GM12891 (cell line): ENCODE measurements at regions not wholly inside any gene's neighbourhood (a gene's known extent, or its start where the extent isn't known, plus 50 kb on each side); places are given as distances from the start of the nearest gene placed in this dataset.
A peak's percentile ranks its signal among the peaks of the same experiment; 100 is the strongest.

Source experiments
- DNase-seq: peaks from one replicate; pipeline ENCODE4 v3.0.0; 2011; ENCODE audit warnings: low spot score; ENCODE audit not compliant: insufficient read length
- FAIRE-seq: peaks from 2 replicates; lab custom pipeline; 2011; peaks lifted over from hg19 to GRCh38; lab: Jason Lieb, UNC
- PAX5 ChIP-seq: IDR thresholded peaks from 2 replicates; pipeline ENCODE4 v1.6.1; 2011; ENCODE audit warnings: low read length, moderate library complexity, mild to moderate bottlenecking; ENCODE audit not compliant: insufficient read depth, severe bottlenecking
- POLR2A ChIP-seq: IDR thresholded peaks from 2 replicates; pipeline ENCODE4 v1.6.1; 2011; ENCODE audit warnings: low read depth, low read length, control low read depth
- POLR2AphosphoS5 ChIP-seq: IDR thresholded peaks from 2 replicates; pipeline ENCODE4 v1.6.1; 2011; ENCODE audit warnings: low read depth, low read length, control low read depth
- POU2F2 ChIP-seq: IDR thresholded peaks from 2 replicates; pipeline ENCODE4 v1.6.1; 2011; ENCODE audit warnings: low read depth, mild to moderate bottlenecking, control low read depth, low read length, moderate library complexity
- SPI1 ChIP-seq: IDR thresholded peaks from 2 replicates; pipeline ENCODE4 v1.6.1; 2011; ENCODE audit warnings: low read depth, low read length, control low read depth
- TAF1 ChIP-seq: IDR thresholded peaks from 2 replicates; pipeline ENCODE4 v1.6.1; 2011; ENCODE audit warnings: low read depth, low read length, control low read depth

GRCh38 chr2:175442441-175442840, 260.9 kb upstream of the ATP5MC3 start:
- DNase-seq = no peak
- TF ChIP-seq PAX5 (no peak), SPI1 (no peak), POLR2A (no peak), POU2F2 (no peak), TAF1 (no peak), POLR2AphosphoS5 (no peak)
- FAIRE-seq = no peak

DNA sequence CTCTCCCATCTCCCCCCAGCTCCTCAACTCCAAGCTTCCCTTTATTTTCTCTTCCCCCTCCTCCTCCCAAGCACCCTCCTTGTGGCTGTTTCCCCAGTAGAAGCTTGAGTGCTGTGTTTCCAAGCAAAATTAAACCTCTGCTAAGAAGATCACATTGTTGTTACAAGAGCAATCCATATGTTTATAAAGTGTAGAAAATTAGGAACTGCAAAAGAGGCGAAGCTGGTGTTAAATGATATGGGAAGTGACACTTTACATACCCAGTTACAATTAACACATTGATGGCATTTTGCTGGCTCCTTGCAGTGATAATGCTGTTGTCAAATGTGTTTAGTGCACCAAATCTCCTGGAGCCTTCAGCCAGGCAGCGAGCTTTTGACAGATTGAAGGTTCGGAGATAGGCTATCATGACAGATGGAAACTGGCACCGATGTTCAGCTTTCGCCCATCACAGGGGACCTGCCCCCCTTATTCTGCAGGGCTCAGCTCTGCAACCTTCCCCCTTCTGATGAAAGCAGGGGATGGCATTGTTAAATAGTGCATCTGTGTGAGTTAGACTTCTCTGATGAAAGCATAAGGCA, 259.8 kb upstream of the ATP5MC3 start:
- FAIRE-seq (no peak), DNase-seq (no peak)
- TF ChIP-seq TAF1 (no peak), PAX5 (no peak), POLR2AphosphoS5 (no peak), SPI1 (no peak), POU2F2 (no peak), POLR2A (no peak)

GRCh38 chr2:175439416-175439815, 257.9 kb upstream of the ATP5MC3 start:
- TF ChIP-seq PAX5 (no peak), POLR2A (no peak)
- FAIRE-seq = no peak
- DNase-seq = no peak

DNA sequence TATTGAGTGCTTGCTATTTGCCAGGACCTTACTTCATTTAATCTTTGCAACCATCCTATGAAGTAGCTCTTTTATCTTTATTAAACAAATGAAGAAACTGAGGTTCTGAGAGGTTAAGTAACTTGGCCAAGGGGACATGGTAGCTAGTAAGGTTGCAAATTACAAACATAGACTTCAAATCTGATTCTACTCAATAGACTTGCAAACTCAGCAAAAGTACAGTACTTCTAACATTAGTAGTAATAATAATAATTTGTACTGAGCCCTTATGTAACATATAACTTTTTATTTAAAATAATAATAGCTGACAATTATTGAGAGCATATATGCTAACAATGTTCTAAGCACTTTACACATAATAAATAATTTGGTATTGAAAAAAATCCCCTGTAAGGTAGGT, 255.7 kb upstream of the ATP5MC3 start:
- no peak for FAIRE-seq
- no peak for DNase-seq
- no peak for TF ChIP-seq POU2F2
- no peak for TF ChIP-seq PAX5
- TF ChIP-seq POLR2AphosphoS5 = no peak

GRCh38 chr2:175436076-175436475, 254.6 kb upstream of the ATP5MC3 start:
- FAIRE-seq (no peak), DNase-seq (no peak)
- no peak for TF ChIP-seq TAF1
- no peak for TF ChIP-seq PAX5
- TF ChIP-seq POLR2A = no peak
- TF ChIP-seq SPI1 = no peak
- TF ChIP-seq POU2F2 = no peak
- TF ChIP-seq POLR2AphosphoS5 = no peak

- DNase-seq (no peak), FAIRE-seq (no peak)
- TF ChIP-seq POLR2A (no peak), POLR2AphosphoS5 (no peak), PAX5 (no peak), POU2F2 (no peak), SPI1 (no peak), TAF1 (no peak)
Measured at GRCh38 chr2:175435012-175435411, 253.5 kb upstream of the ATP5MC3 start.

DNA sequence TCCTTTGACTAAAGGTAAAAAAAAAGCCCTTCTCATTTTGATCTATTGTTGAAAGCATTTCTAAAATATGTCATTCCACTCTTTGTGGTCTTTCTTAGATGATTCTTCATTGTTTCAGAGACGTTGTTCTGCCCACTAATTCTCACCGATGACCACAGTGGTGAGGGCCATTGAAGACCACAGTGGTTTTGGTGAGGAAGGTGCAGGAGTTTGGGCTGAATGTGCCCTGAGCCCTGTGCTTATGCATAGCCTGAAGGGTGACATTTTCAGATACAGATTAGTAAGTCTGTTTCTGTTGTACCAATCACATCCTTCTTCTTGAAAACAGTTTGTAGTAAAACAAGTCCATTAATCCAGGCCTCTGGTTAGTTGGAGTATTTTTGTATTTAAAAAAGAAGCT, 251.3 kb upstream of the ATP5MC3 start:
- DNase-seq (no peak), FAIRE-seq (no peak)
- TF ChIP-seq POLR2A (no peak), POLR2AphosphoS5 (no peak), POU2F2 (no peak), PAX5 (no peak), SPI1 (no peak), TAF1 (no peak)

- FAIRE-seq (no peak), DNase-seq (no peak)
- TF ChIP-seq POLR2AphosphoS5 = no peak
- no peak for TF ChIP-seq POLR2A
- no peak for TF ChIP-seq TAF1
- TF ChIP-seq PAX5 = no peak
- TF ChIP-seq POU2F2 = no peak
- TF ChIP-seq SPI1 = no peak
Measured at GRCh38 chr2:175432021-175432420, 250.5 kb upstream of the ATP5MC3 start.

- TF ChIP-seq TAF1 (no peak), POLR2AphosphoS5 (no peak), POU2F2 (no peak), PAX5 (no peak), SPI1 (no peak)
- no peak for DNase-seq
- FAIRE-seq = peak; percentile 23
Measured at GRCh38 chr2:175431101-175431946, 249.8 kb upstream of the ATP5MC3 start.

- DNase-seq = no peak
- no peak for FAIRE-seq
- TF ChIP-seq TAF1 (no peak), PAX5 (no peak), POLR2A (no peak), POU2F2 (no peak), POLR2AphosphoS5 (no peak), SPI1 (no peak)
Measured at GRCh38 chr2:175430236-175430635, 248.7 kb upstream of the ATP5MC3 start.
